Stimulated activated memory B cell treated with anti-CD40 and anti-IgM and Interleukin-4, amounts not matched to agents 10 μg/mL and 1 μg/mL and 100 μg/mL, for 72 hours (primary cell): ENCODE measurements at regions not wholly inside any gene's neighbourhood (a gene's known extent, or its start where the extent isn't known, plus 50 kb on each side); places are given as distances from the start of the nearest gene placed in this dataset.

ENCODE experiments used
- ATAC-seq: fragments of 150-1000 bp; cut with Tn5 transposase; 2 replicates; pipeline ENCODE4 v1.10.0; 2021
- H3K27ac Mint-ChIP-seq: one replicate; pipeline ENCODE4 v1.8.0; 2022; ENCODE audit warnings: mild to moderate bottlenecking, mixed read lengths
- H3K27me3 Mint-ChIP-seq: one replicate; pipeline ENCODE4 v1.8.0; 2022; ENCODE audit warnings: mixed read lengths
- H3K36me3 Mint-ChIP-seq: one replicate; pipeline ENCODE4 v1.8.0; 2022; ENCODE audit warnings: mixed read lengths
- H3K4me1 Mint-ChIP-seq: one replicate; pipeline ENCODE4 v1.8.0; 2022; ENCODE audit warnings: mixed read lengths
- H3K4me3 Mint-ChIP-seq: one replicate; pipeline ENCODE4 v1.8.0; 2022; ENCODE audit warnings: mild to moderate bottlenecking, moderate library complexity, mixed read lengths
- H3K9me3 Mint-ChIP-seq: one replicate; pipeline ENCODE4 v1.8.0; 2022; ENCODE audit warnings: mixed read lengths

- H3K4me1 Mint-ChIP-seq: no peaks in the 10 kb centered on the region
- ATAC-seq: no peak
- H3K27ac Mint-ChIP-seq: no peak overlapping the region
- H3K4me3 Mint-ChIP-seq: no peak overlapping the region
- no peaks in the 10 kb centered on the region for H3K9me3 Mint-ChIP-seq
- no peaks in the 10 kb centered on the region for H3K36me3 Mint-ChIP-seq
- H3K27me3 Mint-ChIP-seq: peaks cover 11% of the 10 kb centered on the region
Observed at GRCh38 chr9:108803428-108804065, 52.2 kb downstream of the ACTL7B start.

- peaks cover 11% of the 10 kb centered on the region for H3K27me3 Mint-ChIP-seq
- H3K4me3 Mint-ChIP-seq: no peak overlapping the region
- no peaks in the 10 kb centered on the region for H3K4me1 Mint-ChIP-seq
- H3K36me3 Mint-ChIP-seq: no peaks in the 10 kb centered on the region
- ATAC-seq: no peak
- no peaks in the 10 kb centered on the region for H3K9me3 Mint-ChIP-seq
- no peak overlapping the region for H3K27ac Mint-ChIP-seq
Observed at GRCh38 chr9:108802967-108803366, 52.8 kb downstream of the ACTL7B start.

- Mint-ChIP-seq H3K9me3 (no peaks in the 10 kb centered on the region), H3K27ac (no peak overlapping the region), H3K4me1 (no peaks in the 10 kb centered on the region), H3K27me3 (peaks cover 2% of the 10 kb centered on the region), H3K4me3 (no peak overlapping the region), H3K36me3 (no peaks in the 10 kb centered on the region)
- no peak for ATAC-seq
Observed at GRCh38 chr9:108801949-108802348, 53.8 kb downstream of the ACTL7B start.

- H3K4me1 Mint-ChIP-seq: no peaks in the 10 kb centered on the region
- no peaks in the 10 kb centered on the region for H3K36me3 Mint-ChIP-seq
- H3K4me3 Mint-ChIP-seq: no peak overlapping the region
- H3K9me3 Mint-ChIP-seq: no peaks in the 10 kb centered on the region
- H3K27me3 Mint-ChIP-seq: no peaks in the 10 kb centered on the region
- ATAC-seq: no peak
- no peak overlapping the region for H3K27ac Mint-ChIP-seq
Observed at GRCh38 chr9:108800632-108801099, 55.1 kb downstream of the ACTL7B start.

- no peak for ATAC-seq
- Mint-ChIP-seq H3K36me3 (no peaks in the 10 kb centered on the region), H3K4me3 (no peak overlapping the region), H3K9me3 (peaks cover 6% of the 10 kb centered on the region), H3K27me3 (no peaks in the 10 kb centered on the region), H3K4me1 (no peaks in the 10 kb centered on the region), H3K27ac (no peak overlapping the region)
Observed at GRCh38 chr9:108793573-108793972, 62.2 kb downstream of the ACTL7B start.

GRCh38 chr9:108789742-108790141 is 66.0 kb downstream of the ACTL7B start:
- H3K4me1 Mint-ChIP-seq: no peaks in the 10 kb centered on the region
- no peak overlapping the region for H3K4me3 Mint-ChIP-seq
- peaks cover 6% of the 10 kb centered on the region for H3K9me3 Mint-ChIP-seq
- no peak for ATAC-seq
- H3K27ac Mint-ChIP-seq: no peak overlapping the region
- H3K36me3 Mint-ChIP-seq: no peaks in the 10 kb centered on the region
- peaks cover 8% of the 10 kb centered on the region for H3K27me3 Mint-ChIP-seq

- Mint-ChIP-seq H3K27ac (no peak overlapping the region), H3K36me3 (no peaks in the 10 kb centered on the region), H3K4me1 (no peaks in the 10 kb centered on the region), H3K4me3 (no peak overlapping the region), H3K27me3 (peaks cover 8% of the 10 kb centered on the region), H3K9me3 (peaks cover 3% of the 10 kb centered on the region)
- peak; percentile 11 for ATAC-seq
Observed at GRCh38 chr9:108787690-108788048, 68.1 kb downstream of the ACTL7B start.

GRCh38 chr9:108786901-108787689 is 68.7 kb downstream of the ACTL7B start:
- no peak overlapping the region for H3K4me3 Mint-ChIP-seq
- H3K36me3 Mint-ChIP-seq: no peaks in the 10 kb centered on the region
- no peak overlapping the region for H3K27ac Mint-ChIP-seq
- H3K9me3 Mint-ChIP-seq: peaks cover 3% of the 10 kb centered on the region
- H3K4me1 Mint-ChIP-seq: no peaks in the 10 kb centered on the region
- peaks cover 8% of the 10 kb centered on the region for H3K27me3 Mint-ChIP-seq
- ATAC-seq: peak; percentile 9

GRCh38 chr9:108786322-108786721 is 69.5 kb downstream of the ACTL7B start:
- Mint-ChIP-seq H3K27me3 (peaks cover 16% of the 10 kb centered on the region), H3K9me3 (peaks cover 3% of the 10 kb centered on the region), H3K27ac (no peak overlapping the region), H3K36me3 (no peaks in the 10 kb centered on the region), H3K4me1 (no peaks in the 10 kb centered on the region), H3K4me3 (no peak overlapping the region)
- no peak for ATAC-seq

- Mint-ChIP-seq H3K4me1 (no peaks in the 10 kb centered on the region), H3K27me3 (peaks cover 19% of the 10 kb centered on the region), H3K27ac (no peak overlapping the region), H3K4me3 (no peak overlapping the region), H3K9me3 (no peaks in the 10 kb centered on the region), H3K36me3 (no peaks in the 10 kb centered on the region)
- ATAC-seq: no peak
Observed at GRCh38 chr9:108784998-108785397, 70.8 kb downstream of the ACTL7B start.

GRCh38 chr9:108783731-108784495 is 71.9 kb downstream of the ACTL7B start:
- no peaks in the 10 kb centered on the region for H3K9me3 Mint-ChIP-seq
- H3K4me3 Mint-ChIP-seq: no peak overlapping the region
- no peak for ATAC-seq
- H3K27ac Mint-ChIP-seq: no peak overlapping the region
- H3K4me1 Mint-ChIP-seq: no peaks in the 10 kb centered on the region
- H3K27me3 Mint-ChIP-seq: peaks cover 29% of the 10 kb centered on the region
- no peaks in the 10 kb centered on the region for H3K36me3 Mint-ChIP-seq

GRCh38 chr9:108783326-108783725 is 72.5 kb downstream of the ACTL7B start:
- H3K4me3 Mint-ChIP-seq: no peak overlapping the region
- H3K27ac Mint-ChIP-seq: no peak overlapping the region
- ATAC-seq: no peak
- H3K9me3 Mint-ChIP-seq: no peaks in the 10 kb centered on the region
- no peaks in the 10 kb centered on the region for H3K36me3 Mint-ChIP-seq
- H3K27me3 Mint-ChIP-seq: peaks cover 35% of the 10 kb centered on the region
- no peaks in the 10 kb centered on the region for H3K4me1 Mint-ChIP-seq

- Mint-ChIP-seq H3K27me3 (peaks cover 42% of the 10 kb centered on the region), H3K4me3 (no peak overlapping the region), H3K27ac (no peak overlapping the region), H3K36me3 (no peaks in the 10 kb centered on the region), H3K9me3 (no peaks in the 10 kb centered on the region), H3K4me1 (no peaks in the 10 kb centered on the region)
- ATAC-seq: no peak
Observed at GRCh38 chr9:108780942-108781734, 74.6 kb downstream of the ACTL7B start.

GRCh38 chr9:108779551-108780325 is 76.0 kb downstream of the ACTL7B start:
- Mint-ChIP-seq H3K27ac (no peak overlapping the region), H3K9me3 (no peaks in the 10 kb centered on the region), H3K4me3 (no peak overlapping the region), H3K36me3 (no peaks in the 10 kb centered on the region), H3K4me1 (no peaks in the 10 kb centered on the region), H3K27me3 (peaks cover 42% of the 10 kb centered on the region)
- ATAC-seq: no peak
